ENCODE measurements at regions not wholly inside any gene's neighbourhood (a gene's known extent, or its start where the extent isn't known, plus 50 kb on each side); places are given as distances from the start of the nearest gene placed in this dataset.
"Not testable (repeated sequence)": the region's sequence is repeated elsewhere in the genome, so short reads cannot be mapped to it uniquely, and the experiment has no call there.

DNA sequence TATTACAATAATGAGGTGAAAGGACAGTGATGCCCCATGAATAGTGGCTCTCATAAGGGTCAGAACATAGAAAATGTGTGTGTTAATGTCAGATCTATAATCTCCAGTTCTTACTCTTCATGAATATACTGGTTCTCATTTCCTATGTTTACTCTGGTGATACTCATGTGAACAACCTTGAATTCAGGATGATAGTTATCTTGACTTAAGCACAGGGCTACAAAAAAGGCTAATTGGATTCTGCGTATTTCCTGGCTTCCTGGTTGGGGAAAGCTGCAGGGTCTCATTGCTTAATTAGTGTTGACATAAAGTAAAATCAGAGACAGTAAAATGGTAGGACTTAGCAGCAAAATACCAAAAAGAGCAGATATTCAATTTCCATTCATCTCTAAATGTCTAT is 1316.8 kb upstream of the RAG2 start:
- no peak for DNase-seq (ENCODE audit: low read depth)

DNA sequence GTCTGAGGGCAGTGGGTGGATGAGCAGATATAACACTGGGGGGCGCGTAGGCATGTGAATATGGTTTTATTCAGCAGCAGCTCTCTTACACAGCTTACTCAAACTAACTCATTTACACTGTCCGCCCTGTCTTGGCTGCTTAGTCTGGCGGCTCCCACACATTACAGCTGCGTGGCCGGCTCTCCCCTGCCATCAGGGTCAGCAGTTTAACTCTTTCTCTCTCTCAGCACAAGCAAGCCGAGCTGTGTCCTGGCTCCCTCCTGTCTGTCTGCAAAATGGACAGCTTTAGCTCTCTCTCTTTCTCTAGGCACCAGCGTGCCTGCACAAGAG is 1310.1 kb upstream of the RAG2 start:
- no peak for DNase-seq (ENCODE audit: low read depth)

DNA sequence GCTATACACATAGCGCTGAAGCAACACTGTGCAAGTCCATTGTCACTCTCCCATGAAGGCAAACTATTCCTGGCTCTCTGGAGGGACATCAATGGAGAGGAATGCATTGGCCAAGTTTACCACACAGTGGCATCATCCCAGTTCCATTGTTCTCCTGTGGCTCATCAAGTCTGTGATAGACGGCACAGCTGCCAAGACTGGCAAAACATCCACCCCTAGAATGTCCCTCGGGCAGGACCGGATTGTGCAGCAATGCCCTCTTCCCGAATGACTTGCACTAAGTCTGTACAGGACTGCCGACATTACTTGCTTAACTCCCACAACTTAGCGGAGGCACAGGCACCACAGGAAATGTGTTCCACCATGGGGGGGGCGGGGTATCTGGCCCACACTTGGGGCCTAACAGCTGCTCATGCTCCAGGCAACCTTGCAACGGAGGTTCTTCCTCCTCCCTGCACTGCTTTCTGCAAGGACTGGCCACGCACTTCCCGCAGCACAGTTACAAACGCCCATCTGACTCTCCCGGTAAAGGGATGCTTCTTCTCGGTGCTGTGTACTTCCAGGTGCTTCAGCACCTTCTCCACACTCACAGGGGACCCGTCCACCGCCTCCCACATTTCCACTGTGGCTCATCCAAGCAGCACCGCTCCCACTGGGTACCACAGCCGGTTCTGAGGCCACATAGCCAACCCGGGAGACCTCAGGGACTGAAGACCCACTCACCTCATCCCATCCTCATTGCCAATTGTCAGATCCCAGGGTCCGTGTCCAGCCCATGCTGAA is 1309.6 kb upstream of the RAG2 start:
- DNase-seq (ENCODE audit: low read depth): no peak

DNA sequence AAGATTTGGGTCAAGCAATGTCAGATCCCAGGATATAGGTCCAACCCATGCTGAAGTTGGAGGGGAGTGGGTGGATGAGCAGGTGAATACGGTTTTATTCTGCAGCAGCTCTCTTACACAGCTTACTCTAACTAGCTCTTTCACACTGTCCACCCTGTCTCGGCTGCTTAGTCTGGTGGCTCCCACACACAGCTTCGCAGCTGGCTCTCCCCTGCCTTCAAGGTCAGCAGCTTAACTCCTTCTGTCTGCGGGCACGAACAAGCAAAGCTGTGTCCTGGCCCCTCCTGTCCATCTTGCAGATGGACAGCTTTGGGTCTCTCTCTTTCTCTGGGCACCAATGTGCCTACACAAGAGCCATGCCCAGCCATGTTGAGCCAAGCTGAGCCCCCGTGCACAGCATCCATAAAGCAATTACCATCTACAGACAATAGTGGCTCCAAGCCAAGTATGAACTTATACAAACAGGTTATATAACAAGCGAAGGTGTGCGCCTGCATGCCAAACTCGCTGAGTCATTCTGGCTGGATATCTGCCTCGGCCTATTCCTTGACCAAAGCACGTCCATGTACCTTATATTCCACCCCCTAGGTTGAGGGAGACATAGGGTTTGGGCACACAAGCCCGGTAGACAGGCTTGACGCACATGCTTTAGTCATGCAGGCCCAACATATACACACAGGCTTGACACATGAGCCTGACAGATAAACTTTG is 1307.8 kb upstream of the RAG2 start:
- no peak for DNase-seq (ENCODE audit: low read depth)

DNA sequence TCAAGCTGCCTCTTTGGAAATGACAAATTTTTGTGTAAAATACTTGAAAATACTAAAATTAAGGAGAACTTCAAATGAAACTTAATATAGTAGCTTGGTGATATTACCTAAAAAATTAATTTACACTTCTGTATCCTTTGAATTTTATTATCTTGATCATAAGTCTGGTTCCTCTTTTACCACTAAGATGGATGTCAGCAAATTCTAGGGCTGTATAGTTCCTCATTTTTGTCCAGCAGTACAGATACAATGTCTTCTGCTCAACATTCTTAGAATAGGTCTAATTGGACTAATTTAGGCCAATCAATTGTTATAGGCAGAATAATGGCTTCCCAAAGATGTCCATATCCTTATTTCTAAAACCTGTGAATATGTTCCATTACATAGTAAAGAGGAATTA is 1298.0 kb upstream of the RAG2 start:
- no peak for DNase-seq (ENCODE audit: low read depth)

DNA sequence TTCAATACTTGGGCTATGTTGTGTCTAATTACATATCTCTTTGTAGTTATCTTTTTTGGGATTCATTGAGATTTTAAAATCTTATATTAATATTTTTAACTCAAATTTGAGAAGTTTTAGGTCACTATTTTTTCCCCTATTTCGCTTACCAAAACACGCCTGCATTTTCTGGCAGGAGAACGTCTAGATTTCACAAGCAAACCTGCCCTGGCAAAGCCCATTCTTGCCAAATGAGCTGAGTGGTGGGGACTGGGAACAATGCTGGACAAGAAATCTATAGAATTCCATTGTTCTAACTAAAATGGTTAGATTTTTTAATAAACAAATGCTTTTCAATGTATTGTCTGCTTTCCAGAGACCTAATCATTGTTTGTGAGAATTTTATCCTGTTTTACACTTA is 1283.7 kb upstream of the RAG2 start:
- DNase-seq (ENCODE audit: low read depth): no peak

DNA sequence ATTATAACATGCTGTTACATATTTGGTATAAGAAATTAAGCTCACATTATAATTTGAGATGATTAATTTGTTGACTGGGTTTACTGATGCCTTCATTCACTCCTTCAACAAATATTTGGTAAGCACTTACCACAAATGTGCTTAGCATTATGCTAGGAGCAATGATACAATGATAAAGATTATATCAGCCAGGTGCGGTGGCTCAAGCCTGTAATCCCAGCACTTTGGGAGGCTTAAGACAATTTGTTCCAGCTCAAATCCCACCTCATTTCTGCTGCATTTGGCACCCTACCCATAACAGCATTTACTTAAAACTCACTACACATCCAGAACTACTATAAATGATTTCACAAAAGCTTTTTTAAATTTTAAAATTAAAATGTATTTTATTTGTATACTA is 1263.6 kb upstream of the RAG2 start:
- no peak for DNase-seq (ENCODE audit: low read depth)

DNA sequence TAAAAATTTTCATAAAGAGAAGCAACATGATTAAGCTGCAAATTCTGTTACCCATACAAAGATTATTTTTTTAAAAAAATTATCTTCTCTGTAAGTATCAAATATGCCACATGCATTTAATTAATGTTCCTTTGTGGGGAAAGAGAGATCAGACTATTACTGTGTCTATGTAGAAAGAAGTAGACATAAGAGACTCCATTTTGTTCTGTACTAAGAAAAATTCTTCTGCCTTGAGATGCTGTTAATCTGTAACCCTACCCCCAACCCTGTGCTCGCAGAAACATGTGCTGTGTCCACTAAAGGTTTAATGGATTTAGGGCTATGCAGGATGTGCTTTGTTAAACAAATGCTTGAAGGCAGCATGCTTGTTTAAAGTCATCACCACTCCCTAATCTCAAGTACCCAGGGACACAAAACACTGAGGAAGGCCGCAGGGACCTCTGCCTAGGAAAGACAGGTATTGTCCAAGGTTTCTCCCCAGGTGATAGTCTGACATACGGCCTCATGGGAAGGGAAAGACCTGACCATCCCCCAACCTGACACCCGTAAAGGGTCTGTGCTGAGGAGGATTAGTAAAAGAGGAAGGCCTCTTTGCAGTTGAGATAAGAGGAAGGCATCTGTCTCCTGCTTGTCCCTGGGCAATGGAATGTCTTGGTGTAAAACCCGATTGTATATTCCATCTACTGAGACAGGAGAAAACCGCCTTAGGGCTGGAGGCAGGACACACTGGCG is 1260.9 kb upstream of the RAG2 start:
- not testable (repeated sequence) for DNase-seq (ENCODE audit: low read depth)

DNA sequence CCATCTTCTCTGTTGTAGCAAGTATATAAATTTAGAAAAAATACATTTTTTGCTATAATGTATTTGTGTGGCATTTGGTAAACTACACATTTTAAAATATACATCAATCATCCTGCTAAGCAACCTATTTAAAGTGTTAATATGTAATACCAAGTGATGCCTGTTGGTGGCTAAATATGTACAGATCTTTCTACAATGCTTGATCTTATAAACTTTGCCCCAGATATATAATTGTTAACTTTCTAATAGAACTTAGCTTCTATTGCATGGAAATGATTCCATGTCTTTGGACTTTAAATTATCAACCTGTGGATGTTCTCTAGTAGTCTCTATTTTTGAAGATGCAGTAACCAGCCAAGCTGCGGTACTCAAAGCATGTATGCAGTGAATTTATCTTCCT is 1260.4 kb upstream of the RAG2 start:
- no peak for DNase-seq (ENCODE audit: low read depth)

DNA sequence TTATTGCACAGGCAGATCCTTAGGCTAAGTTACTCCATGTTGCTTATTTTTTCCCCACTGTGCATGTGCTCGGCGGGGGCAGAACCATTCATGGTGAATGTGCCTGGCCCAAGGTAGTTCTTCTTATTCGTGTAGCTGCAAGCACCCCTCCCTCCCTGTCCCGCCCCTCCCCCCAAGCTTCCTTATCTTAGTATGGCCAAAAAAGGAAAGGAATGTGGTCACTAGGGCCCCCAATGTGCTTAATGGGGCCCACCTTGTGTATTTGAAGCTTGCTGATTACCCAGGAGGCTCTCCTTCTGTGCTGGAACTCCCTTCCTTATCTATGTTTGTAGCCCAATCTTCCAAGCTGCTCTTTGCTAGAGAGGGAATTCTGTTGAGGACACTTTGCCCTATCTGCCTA is 1259.7 kb upstream of the RAG2 start:
- no peak for DNase-seq (ENCODE audit: low read depth)

DNA sequence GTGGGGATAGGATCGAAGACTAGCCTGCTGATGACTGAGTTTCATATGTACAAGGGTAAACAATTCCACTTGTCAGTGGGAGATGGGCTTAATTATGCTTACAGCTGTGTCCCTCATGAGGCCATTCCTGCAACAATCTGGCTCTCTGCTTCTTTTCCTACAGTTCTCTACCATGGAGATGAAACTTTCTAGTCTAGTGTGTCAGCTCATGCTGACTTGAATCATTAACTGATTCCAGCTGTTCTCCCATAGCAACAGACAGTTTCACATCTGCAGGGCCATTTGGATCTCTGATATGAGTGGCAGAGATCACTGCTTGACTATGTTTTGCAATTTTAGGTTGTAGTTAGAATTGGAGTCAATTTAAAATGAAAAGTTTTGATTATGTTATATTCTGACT is 1251.7 kb upstream of the RAG2 start:
- peak; percentile 14 for DNase-seq (ENCODE audit: low read depth)

DNA sequence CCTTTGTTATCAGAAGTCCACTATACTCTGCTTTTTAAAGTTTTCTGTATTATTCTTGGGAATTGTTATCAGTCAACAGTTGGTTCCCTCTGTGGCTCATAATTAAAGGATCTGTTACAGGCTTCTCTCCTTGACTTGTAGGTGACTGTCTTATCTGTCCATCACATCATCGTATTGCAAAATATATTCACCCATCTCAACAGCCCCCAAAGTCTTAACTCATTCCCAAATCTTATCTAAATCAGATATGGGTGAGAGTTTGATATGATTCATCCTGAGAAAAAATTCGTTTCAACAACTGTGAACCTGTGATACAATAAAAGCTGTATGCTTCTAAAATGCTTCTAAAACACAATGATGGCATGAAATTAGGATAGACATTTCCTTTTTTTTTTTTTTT is 1245.6 kb upstream of the RAG2 start:
- no peak for DNase-seq (ENCODE audit: low read depth)

DNA sequence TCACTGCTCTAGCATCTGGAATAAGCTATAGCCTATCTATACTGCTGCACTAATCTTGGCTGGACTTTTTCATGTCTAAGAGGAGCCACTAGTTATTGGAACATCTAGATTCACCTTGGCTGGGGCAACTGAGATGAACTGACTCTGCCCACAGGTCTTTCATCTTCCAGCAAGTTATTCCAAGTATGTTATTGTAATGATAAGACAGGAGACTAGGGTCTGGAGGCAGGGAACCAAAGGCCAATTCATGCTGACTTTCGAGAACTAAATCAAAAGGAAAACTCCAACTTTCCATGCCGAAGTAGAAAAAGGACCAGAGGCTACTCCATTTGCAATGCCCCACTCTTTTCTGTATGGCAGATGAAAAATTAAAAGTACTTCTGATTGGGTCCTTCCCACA is 1243.0 kb upstream of the RAG2 start:
- DNase-seq (ENCODE audit: low read depth): no peak

DNA sequence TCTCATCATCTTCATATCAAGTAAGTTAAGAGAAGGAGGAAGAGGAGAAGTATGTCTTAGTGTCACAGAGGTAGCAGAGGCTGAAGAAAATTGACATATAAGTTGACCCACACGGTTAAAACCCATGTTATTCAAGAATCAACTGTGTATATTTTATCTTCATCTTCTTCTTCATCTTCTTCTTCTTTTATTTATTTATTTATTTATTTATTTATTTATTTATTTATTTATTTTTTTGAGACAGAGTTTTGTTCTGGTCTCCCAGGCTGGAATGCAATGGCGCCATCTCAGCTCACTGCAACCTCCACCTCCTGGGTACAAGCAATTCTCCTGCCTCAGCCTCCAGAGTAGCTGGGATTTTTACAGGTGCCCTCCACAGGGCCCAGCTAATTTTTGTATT is 1242.3 kb upstream of the RAG2 start:
- not testable (repeated sequence) for DNase-seq (ENCODE audit: low read depth)

DNA sequence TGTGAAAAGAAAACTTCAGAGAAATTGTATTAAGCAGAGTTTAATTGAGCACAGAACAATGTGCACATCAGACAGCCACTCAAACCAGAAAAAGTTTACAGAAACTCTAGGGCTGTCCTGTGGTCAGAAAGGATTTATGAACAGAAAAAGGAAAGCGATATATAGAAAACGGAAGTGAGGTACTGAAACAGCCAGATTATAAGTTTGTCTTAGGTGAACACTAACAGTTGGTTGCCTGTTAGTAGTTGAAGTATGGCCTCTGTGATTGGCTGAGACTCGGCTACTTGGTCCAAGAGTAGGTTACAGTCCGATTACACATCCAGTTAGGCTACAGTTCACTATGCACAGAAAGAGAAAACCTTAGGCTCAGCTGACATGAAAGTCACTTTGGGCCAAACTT is 1232.5 kb upstream of the RAG2 start:
- no peak for DNase-seq (ENCODE audit: low read depth)

DNA sequence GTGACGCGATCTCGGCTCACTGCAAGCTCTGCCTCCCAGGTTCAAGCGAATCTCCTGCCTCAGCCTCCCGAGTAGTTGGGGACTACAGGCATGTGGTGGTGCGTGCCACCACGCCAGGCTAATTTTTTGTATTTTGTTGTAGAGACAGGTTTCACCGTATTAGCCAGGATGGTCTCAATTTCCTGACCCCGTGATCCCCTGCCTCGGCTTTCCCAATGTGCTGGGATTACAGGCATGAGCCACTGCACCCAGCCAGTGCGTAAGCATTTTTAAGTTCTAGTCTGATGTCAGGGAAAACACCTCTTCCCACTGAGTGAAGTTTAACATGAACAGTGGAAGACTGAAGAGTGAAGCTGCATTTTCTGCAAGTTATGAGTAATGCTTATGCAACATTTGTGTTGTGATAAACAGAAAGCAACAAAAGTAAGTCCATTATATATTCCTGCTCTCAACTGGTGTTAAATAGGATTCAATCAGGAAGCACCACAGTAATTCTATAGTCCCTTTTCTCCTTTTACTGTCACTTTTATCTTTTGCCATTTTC is 1219.8 kb upstream of the RAG2 start:
- DNase-seq (ENCODE audit: low read depth): no peak

DNA sequence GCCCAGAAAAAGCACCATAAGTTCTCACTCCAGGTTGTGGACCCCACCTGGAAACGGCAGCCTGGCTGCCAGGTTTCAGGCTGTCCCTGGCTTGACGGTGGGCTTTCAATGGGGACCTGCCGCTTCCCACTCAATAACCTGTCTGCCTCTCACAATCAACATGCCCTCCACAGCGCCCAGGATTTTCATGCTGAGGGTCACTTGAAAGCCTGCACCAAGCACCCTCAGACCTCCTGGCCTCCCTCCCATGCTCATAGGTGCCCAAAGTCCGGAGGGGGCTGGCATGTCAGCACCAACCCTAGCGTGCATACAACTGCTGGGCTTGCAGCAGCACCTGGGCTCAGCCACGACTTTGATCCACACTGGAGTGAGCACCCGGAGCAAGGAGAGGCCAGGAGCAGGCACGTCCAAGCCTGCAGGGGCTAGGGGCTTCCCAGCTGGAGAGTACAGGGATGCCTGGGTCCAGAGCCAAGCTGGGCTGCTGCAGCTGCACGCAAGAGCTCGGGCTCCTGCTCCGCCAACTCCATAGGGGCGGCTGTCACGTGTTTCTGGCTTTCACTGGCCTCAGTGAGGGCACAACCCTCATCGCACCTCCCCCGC is 1214.3 kb upstream of the RAG2 start:
- DNase-seq (ENCODE audit: low read depth): no peak

DNA sequence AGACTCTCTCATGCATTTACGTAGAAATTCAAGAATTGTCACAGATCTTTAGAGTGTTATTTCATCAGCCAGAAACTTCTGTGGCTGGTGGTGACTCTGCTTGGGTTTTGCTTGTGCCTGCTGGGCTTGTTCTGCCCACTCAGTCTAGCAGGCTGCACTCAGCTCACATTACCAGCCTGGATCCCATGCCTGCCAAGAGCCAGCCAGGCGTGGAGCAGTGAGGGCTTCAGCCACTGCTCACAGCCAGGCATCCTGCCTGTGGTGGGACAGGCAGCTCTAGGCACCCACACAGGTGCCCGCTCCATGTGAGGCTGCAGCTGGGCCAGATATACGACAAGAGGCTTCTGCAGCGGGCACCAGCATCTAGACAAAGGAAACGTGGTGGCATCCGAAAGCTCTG is 1213.3 kb upstream of the RAG2 start:
- DNase-seq (ENCODE audit: low read depth): no peak

DNA sequence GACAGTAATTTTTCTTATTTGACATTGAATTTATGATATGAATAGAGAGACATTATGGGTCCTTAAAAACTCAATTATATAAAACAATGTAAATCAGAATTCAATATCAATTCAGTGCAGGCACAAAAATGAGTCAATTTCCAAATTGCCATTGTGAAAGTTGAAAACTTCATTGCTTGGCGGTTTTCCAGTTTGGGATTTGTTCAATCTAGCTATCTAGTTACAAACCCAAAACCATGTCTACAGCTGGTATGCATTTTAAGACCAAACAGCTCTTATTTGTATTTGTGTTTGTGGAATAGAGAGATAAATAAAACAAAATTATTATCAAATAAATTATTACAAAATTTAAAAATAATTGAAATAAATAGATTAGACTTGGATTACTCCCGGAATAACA is 1206.6 kb upstream of the RAG2 start:
- DNase-seq (ENCODE audit: low read depth): no peak

DNA sequence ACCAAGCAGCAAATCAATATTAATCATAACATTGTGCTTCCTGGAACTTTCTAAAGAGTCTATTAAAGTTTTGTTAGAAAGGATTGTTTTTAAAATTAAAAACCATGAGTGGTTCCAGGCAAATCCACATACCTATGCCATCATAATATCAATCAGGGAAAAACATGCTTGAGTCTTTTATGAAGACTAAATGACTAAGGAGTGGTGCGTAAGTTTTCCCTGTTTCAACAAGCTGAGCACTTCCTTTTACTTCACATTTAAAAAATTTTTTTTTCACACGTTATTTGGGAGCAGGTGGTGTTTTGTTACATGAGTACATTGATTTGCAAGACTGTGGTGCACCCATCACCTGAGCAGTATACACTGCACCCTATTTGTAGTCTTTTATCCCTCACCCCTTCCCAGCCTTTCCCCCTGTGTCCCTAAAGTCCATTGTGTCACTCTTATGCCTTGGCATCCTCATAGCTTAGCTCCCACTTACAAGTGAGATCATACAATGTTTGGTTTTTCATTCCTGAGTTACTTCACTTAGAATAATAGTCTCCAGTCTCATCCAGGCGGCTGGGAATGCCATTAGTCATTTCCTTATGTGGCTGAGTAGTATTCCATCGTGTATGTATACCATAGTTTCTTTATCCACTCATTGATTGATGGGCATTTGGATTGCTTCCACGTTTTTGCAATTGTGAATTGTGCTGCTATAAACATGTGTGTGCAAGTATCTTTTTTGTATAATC is 1190.3 kb upstream of the RAG2 start:
- DNase-seq (ENCODE audit: low read depth): no peak

DNA sequence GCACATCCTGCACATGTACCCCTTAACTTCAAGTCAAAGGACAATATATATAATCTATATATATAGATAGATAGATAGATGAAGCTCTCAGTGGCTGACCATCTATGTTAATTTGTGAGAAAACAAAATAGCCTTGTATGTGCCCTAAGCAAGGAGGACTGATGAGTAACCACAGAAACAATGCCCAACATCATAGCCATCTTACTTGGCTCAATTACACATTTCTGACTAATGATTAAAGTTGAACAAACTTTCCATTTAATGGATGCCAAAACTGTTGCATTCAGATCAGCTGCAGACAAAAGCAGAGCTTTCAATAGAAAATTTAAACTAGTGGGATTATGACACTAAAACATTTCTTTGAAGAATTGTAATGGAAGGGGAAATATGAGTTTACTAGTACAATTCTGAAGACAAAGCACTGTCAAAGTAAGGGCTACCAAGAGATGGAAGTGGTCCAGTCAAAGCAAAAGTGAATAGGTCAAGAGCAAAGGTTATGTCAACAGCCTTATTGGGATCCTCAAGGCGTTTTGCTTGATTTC is 1188.2 kb upstream of the RAG2 start:
- DNase-seq (ENCODE audit: low read depth): no peak

All from forelimb muscle (tissue), 1 donor.